ENCODE measurements at regions not wholly inside any gene's neighbourhood (a gene's known extent, or its start where the extent isn't known, plus 50 kb on each side); places are given as distances from the start of the nearest gene placed in this dataset.

GRCh38 chr7:46257761-46258448, 336.8 kb upstream of the IGFBP3 start:
- no peaks in the 10 kb centered on the region for H3K4me1 ChIP-seq
- in situ Hi-C loops (cut with MboI; ENCODE audit: low sequenced_read_pairs in 4 of 4) (no loop called here), intact Hi-C loops (cut with DNase I; ENCODE audit: low total_unique reads) (no loop called here)
- H3K9me3 ChIP-seq, result no peaks in the 10 kb centered on the region
- H3K27me3 ChIP-seq, result no peaks in the 10 kb centered on the region
- TF ChIP-seq POLR2A (IDR thresholded peaks at IDR 0.05), result no peak
- TF ChIP-seq CTCF (IDR thresholded peaks at IDR 0.05 in 4 of 5, conservative IDR thresholded peaks at IDR 0.05 in 1 of 5), result no peak
- no peak overlapping the region for H3K4me3 ChIP-seq
- ATAC-seq (no peak), DNase-seq (no peak)
- no peak overlapping the region for H3K27ac ChIP-seq
- no peaks in the 10 kb centered on the region for H3K36me3 ChIP-seq

- Histone ChIP-seq H3K4me1 (no peaks in the 10 kb centered on the region), H3K27ac (no peak overlapping the region), H3K4me3 (no peak overlapping the region), H3K27me3 (no peaks in the 10 kb centered on the region), H3K36me3 (no peaks in the 10 kb centered on the region), H3K9me3 (no peaks in the 10 kb centered on the region)
- intact Hi-C loops (cut with DNase I; ENCODE audit: low total_unique reads), result no loop called here
- in situ Hi-C loops (cut with MboI; ENCODE audit: low sequenced_read_pairs in 4 of 4), result no loop called here
- no peak for TF ChIP-seq POLR2A (IDR thresholded peaks at IDR 0.05)
- TF ChIP-seq CTCF (IDR thresholded peaks at IDR 0.05 in 4 of 5, conservative IDR thresholded peaks at IDR 0.05 in 1 of 5), result no peak
- ATAC-seq (no peak), DNase-seq (no peak)
Measured at GRCh38 chr7:46256870-46257661, 336.0 kb upstream of the IGFBP3 start.

GRCh38 chr7:46253520-46253919, 332.4 kb upstream of the IGFBP3 start:
- Histone ChIP-seq H3K4me1 (no peaks in the 10 kb centered on the region), H3K27ac (no peak overlapping the region), H3K36me3 (no peaks in the 10 kb centered on the region), H3K9me3 (no peaks in the 10 kb centered on the region), H3K4me3 (no peak overlapping the region), H3K27me3 (no peaks in the 10 kb centered on the region)
- in situ Hi-C loops (cut with MboI; ENCODE audit: low sequenced_read_pairs in 4 of 4) (no loop called here), intact Hi-C loops (cut with DNase I; ENCODE audit: low total_unique reads) (no loop called here)
- no peak for DNase-seq
- ATAC-seq, result no peak
- no peak for TF ChIP-seq CTCF (IDR thresholded peaks at IDR 0.05 in 4 of 5, conservative IDR thresholded peaks at IDR 0.05 in 1 of 5)
- no peak for TF ChIP-seq POLR2A (IDR thresholded peaks at IDR 0.05)

GRCh38 chr7:46247664-46248063, 326.6 kb upstream of the IGFBP3 start:
- Histone ChIP-seq H3K4me3 (no peak overlapping the region), H3K27ac (no peak overlapping the region), H3K36me3 (no peaks in the 10 kb centered on the region), H3K27me3 (no peaks in the 10 kb centered on the region), H3K4me1 (no peaks in the 10 kb centered on the region), H3K9me3 (no peaks in the 10 kb centered on the region)
- in situ Hi-C loops (cut with MboI; ENCODE audit: low sequenced_read_pairs in 4 of 4), result no loop called here
- DNase-seq, result no peak
- TF ChIP-seq POLR2A (IDR thresholded peaks at IDR 0.05), result no peak
- no peak for TF ChIP-seq CTCF (IDR thresholded peaks at IDR 0.05 in 4 of 5, conservative IDR thresholded peaks at IDR 0.05 in 1 of 5)
- ATAC-seq, result no peak
- intact Hi-C loops (cut with DNase I; ENCODE audit: low total_unique reads), result no loop called here
